Left colon (tissue), 2 donors: ENCODE measurements at regions not wholly inside any gene's neighbourhood (a gene's known extent, or its start where the extent isn't known, plus 50 kb on each side); places are given as distances from the start of the nearest gene placed in this dataset.
A peak's percentile ranks its signal among the peaks of the same experiment; 100 is the strongest.

Source experiments
- ATAC-seq: fragments of 200-7000 bp; cut with Tn5 transposase; one replicate; pipeline ENCODE4 v1.9.1; 2020; ENCODE audit warnings: mild to moderate bottlenecking, moderate library complexity
- DNase-seq, 2 donors: peaks; one replicate each; pipeline ENCODE4 v3.0.0-alpha.2; 2020
- intact Hi-C, 2 donors: fragments of 100-400 bp; cut with DNase I in 1 of 2; cut with micrococcal nuclease in 1 of 2; formaldehyde crosslinking; loops; one replicate each; pipeline versions ENCODE4 v1.11.2 to v1.14.0; 2022; cut with DNase I, micrococcal nuclease
- donor health status: DM: no; HTN: no; CAD: no.
- donor health status: DM: yes; HTN: yes; CAD: no.

GRCh38 chr16:8381814-8382213 lies 208.5 kb downstream of the TMEM114 start:
- DNase-seq = no peak
- intact Hi-C loops = no loop called here
- no peak for ATAC-seq

- DNase-seq (no peak), ATAC-seq (no peak)
These were observed 210.0 kb downstream of the TMEM114 start for GRCh38 chr16:8380311-8380710.

DNA sequence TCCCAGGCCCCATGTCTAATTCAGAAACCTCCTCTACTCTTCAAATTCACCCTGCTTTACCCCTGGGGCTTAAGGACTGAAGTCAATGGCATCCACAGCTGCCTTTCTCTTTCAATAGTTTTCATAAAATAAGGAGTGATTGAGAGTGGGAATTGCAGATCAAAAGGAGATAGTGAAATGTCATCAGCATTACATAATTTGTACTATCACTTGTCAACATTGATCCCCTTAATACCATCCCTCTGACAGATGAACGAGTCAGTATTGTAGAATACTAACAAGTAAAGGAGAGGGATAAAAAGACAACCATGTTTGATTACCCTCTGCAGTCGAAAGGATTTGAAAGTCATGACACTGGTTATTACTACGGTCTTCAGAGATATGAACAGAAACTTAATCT lies 212.4 kb downstream of the TMEM114 start:
- no peak for ATAC-seq
- intact Hi-C loops = no loop called here
- DNase-seq = no peak

More at GRCh38 chr16:8380311-8380710, 210.0 kb downstream of the TMEM114 start:
- intact Hi-C loops = no loop called here

DNA sequence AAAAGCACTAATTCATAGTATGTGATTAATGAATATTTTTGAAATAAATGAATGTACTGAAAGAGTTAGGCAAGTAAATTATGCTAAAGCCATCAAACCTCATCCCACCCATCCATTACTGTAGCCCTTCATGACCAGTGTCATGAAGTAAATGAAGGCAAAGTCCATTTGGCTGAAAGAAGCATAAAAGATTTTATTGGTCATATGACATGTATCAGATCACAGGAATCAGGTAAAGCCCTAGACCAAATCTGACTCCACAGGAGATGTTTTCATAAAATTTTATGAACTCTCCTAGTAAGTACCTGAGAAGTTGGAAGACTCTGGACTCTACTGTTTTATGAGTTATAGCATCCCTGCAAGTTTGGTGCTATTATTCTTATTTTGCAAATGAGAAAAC lies 213.5 kb downstream of the TMEM114 start:
- ATAC-seq (peak; percentile 96), DNase-seq (no peak)
- intact Hi-C loops = no loop called here

GRCh38 chr16:8376430-8376829 lies 213.9 kb downstream of the TMEM114 start:
- DNase-seq (no peak), ATAC-seq (peak; percentile 31)
- intact Hi-C loops = no loop called here

DNA sequence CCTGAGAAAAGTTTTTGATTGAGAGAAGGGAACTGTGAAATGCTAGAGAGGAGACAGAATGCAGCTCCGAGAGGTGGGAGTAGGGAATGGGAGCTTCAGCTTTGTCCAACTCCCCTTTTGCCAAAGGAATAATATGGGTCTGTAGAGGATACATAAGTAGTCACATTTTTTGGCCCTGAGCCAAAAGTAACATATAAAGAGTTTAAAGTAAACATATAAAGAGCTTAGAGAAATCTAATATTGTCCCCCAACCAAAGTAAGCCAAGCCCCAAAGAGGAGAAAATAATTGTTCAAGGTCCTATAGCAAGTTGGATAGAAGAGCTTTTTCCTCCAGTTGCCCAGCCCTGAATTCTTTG lies 215.1 kb downstream of the TMEM114 start:
- intact Hi-C loops = no loop called here
- DNase-seq = no peak
- ATAC-seq = no peak

DNA sequence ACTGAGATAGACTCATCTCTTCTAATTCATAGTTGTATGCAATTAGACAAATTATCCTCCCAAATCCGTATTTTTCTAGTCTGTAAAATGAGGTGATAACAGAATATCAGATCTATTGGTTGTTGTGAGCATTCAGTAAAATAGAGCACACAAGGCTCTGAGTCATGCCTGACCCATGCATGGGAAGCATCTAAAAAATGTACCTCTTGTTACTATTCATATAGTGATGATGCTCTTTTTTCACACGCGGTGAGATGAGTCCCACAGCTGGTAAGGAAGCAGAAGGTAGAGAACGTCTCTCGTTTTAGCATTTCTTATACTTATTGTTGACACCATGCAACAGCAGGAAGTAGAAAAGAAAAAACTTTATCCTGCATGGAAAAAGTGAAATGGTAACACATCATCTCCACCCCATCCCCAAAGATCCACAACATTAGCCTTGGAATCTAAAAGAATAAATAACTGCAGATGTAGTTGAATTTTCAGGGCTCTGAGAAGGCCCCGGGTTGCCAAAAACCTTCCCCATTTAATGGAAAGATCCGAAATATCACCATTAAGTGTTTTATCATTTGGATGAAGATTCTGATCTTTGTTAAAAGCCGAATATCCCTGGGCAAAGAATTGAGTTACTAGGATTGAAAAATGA lies 215.6 kb downstream of the TMEM114 start:
- intact Hi-C loops = no loop called here

GRCh38 chr16:8373676-8374431 lies 216.5 kb downstream of the TMEM114 start:
- DNase-seq (no peak), ATAC-seq (no peak)
- intact Hi-C loops = no loop called here

More for the DNA sequence above, 215.6 kb downstream of the TMEM114 start:
- ATAC-seq (no peak), DNase-seq (no peak)

DNA sequence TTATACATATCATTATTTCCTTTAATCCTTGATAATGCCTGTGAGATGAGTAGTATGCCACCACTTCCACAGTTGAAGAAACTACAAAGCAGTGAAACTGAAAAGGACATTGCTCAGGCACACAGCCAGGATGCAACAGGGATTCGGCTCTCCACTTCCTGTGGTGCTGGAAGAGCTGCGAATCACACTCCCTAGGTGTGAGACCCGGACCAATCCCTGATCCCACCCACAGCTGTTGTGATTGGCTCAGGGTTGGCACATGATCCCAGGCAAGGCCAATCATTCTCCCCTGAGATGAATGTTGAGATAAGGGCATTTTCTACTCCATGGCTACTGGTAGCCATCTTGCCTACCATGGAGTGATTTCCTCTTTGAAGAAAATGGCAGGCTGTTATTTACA lies 218.2 kb downstream of the TMEM114 start:
- ATAC-seq (no peak), DNase-seq (no peak)
- intact Hi-C loops = no loop called here

DNA sequence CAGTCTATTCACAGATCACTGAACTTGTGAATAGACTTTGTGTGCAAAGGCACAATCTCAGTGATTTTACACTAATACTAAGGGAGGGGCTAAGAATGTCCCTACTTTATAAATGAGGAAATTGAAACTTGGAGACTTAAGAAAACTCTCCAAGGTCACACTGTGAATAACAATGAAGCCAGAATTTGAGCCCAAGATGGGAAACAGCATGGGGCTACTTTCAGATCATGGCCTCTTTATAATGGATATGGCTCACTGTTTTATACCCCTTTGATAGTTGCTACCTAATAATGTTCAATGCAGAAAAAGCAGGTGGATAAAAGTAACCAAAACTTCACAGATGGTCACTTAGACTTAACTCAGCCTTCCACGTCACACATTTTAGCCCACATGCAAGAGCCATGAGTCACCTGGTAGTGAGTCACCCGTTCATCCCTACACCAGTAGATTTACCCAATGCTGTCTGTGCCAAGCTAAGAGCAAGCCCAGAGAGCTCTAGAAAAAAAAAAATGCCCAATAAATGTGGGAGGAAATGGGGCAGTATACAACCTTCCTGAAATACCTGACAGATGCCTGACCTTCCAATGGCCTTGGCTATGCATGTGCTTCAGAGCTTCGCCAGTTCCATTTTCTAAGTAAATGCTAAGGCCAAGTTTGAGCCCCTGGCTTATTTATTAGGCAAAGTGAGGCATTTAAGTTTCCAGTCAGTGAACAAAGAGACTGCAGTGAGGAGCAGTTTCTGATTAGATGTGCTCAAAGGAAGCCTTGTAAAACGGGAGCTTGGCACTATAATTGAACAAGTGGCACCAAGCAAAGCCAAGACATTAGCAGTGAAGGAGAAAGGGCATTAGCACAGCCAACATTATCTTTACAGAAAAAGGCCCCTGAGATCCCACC lies 219.7 kb downstream of the TMEM114 start:
- DNase-seq = no peak
- intact Hi-C loops = no loop called here
- peak; percentile 85 for ATAC-seq

DNA sequence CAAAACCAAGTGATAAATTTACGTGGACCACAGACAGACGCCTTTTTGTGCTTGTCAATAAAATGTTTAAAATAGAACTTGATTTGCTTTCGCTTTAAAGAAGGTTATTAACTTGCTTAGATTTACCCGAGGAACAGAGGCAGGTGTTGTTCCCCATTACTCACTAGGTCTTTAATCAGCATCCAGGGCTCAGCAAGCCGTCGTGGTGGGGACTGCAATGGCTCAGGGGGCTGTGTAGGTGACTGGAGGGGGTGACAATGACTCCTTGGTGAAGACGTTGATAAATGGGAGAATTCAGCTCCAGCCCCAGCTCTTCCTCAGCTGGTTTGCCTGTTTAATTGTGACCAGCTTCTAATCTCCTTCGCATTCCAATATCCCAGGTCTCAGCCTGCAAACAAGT lies 231.4 kb downstream of the TMEM114 start:
- no peak for DNase-seq
- no peak for ATAC-seq
- intact Hi-C loops = no loop called here

- no peak for DNase-seq
- no peak for ATAC-seq
- intact Hi-C loops = no loop called here
These were observed 234.6 kb downstream of the TMEM114 start for GRCh38 chr16:8355675-8356074.

DNA sequence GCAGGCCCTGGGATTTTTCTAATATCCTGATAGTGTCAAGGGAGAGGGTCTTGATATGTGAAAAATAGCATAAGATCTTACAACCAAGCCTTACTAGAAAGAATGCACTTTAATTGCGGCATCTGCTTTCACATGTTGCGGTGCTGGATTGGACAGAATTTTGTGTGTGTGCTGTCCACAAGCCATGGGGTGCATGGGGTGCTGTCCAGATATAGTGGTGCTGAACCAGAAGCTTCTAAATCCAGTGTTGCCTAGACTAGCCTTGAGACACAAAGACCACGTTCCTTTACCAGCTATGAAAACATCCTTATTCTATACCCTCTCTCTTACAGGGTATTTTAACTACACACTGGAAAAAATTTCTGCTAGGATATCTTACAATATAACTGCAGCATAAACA lies 244.0 kb downstream of the TMEM114 start:
- ATAC-seq = no peak
- intact Hi-C loops = no loop called here
- DNase-seq = peak in 1 of 2 donors; percentile 6

DNA sequence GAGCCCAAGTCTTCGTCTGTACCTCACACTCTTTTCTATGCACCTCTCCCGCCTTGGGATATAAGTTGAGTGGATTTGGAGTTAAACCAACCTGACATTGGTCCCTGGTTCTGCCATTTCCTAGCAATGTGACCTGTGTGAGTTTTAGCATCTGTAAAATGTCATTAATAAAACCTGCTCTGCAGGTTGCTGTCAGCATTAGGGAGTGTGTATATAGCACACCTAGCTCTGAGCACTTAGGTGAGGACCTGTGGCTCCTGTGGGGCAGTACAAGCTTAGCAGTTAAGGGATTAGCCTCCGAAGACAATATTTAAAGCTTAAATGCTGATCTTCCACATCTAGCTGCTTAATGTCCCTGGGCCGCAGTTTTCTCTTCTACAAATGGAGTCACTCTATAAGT lies 248.0 kb downstream of the TMEM114 start:
- ATAC-seq (no peak), DNase-seq (no peak)
- intact Hi-C loops = no loop called here

- no peak for ATAC-seq
- DNase-seq = no peak
- intact Hi-C loops = no loop called here
These were observed 259.6 kb downstream of the TMEM114 start for GRCh38 chr16:8330761-8331160.

DNA sequence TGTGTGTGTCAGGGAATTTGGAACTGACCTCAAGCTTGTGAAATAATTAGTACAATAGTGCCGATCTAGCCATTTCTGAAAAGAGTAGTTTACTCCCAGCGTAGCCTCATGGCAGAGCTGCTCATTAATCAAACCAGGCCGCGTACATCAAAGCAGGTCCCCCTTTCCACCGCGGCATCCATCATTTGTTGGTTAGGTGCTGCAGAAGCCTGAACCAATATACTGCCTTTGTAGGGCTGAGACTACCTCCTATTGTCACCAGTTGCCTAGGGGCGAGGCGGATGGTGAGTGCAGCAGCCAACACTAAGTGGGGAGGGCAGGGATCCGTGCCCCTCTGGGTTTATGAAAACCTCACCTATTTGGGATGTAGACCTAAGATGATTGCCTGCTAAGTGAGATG lies 264.1 kb downstream of the TMEM114 start:
- DNase-seq (no peak), ATAC-seq (no peak)
- intact Hi-C loops = no loop called here

- DNase-seq (no peak), ATAC-seq (no peak)
- intact Hi-C loops = no loop called here
These were observed 267.2 kb downstream of the TMEM114 start for GRCh38 chr16:8323153-8323552.

- DNase-seq = no peak
- intact Hi-C loops = no loop called here
These were observed 270.2 kb downstream of the TMEM114 start for GRCh38 chr16:8320131-8320530.

GRCh38 chr16:8310816-8311215 lies 279.5 kb downstream of the TMEM114 start:
- no peak for DNase-seq
- intact Hi-C loops = no loop called here
- ATAC-seq = no peak

More at GRCh38 chr16:8320131-8320530, 270.2 kb downstream of the TMEM114 start:
- ATAC-seq = no peak

DNA sequence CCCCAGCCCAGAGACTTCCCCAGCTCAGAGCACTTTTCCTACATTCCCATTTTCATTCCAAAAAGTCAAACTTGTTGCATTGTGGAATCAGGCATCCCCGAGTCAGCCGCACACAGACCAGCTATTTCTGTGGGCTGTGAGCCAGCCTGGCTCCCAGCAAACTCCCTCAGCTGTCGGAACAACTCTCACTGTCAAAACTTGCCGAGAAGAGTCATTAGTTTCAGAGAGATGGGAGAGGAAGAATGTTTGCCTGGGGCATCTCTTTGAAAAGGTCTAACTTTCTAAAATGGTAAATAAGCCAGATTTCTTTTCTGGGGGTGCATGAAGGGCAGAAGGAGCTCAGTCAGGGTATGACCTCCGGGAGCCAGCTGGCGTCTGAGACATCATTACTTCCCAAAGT lies 280.0 kb downstream of the TMEM114 start:
- DNase-seq (no peak), ATAC-seq (no peak)

More for the DNA sequence above, 280.0 kb downstream of the TMEM114 start:
- intact Hi-C loops = no loop called here
